NCI-H1048 (cell line): ENCODE measurements at regions not wholly inside any gene's neighbourhood (a gene's known extent, or its start where the extent isn't known, plus 50 kb on each side); places are given as distances from the start of the nearest gene placed in this dataset.
"Not testable (repeated sequence)": the region's sequence is repeated elsewhere in the genome, so short reads cannot be mapped to it uniquely, and the experiment has no call there.

Experiments used
- DNase-seq: peaks from one replicate; lab custom pipeline; 2025; lab: John Stamatoyannopoulos, UW

- DNase-seq, result no peak
These were observed 593.0 kb downstream of the UQCRFS1 start for GRCh38 chr19:28619816-28620429.

GRCh38 chr19:28618504-28618903, 594.4 kb downstream of the UQCRFS1 start:
- no peak for DNase-seq

- no peak for DNase-seq
These were observed 597.0 kb downstream of the UQCRFS1 start for GRCh38 chr19:28615966-28616365.

DNA sequence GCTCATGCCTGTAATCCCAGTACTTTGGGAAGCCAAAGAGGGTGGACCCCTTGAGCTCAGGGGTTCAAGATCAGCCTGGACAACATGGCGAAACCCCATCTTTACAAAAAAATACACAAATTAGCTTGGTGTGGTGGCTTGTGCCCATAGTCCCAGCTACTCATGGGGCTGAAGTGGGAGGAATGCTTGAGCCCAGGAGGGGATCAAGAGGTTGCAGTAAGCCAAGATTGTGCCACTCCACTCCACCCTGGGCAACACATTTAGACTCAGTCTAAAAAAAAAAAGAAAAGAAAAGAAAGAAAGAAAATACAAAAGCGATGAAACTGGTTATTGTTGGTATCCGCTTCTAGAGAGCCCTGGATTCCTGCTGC, 597.4 kb downstream of the UQCRFS1 start:
- no peak for DNase-seq

- DNase-seq, result no peak
These were observed 598.1 kb downstream of the UQCRFS1 start for GRCh38 chr19:28614634-28615545.

GRCh38 chr19:28612275-28612769, 600.6 kb downstream of the UQCRFS1 start:
- no peak for DNase-seq

DNA sequence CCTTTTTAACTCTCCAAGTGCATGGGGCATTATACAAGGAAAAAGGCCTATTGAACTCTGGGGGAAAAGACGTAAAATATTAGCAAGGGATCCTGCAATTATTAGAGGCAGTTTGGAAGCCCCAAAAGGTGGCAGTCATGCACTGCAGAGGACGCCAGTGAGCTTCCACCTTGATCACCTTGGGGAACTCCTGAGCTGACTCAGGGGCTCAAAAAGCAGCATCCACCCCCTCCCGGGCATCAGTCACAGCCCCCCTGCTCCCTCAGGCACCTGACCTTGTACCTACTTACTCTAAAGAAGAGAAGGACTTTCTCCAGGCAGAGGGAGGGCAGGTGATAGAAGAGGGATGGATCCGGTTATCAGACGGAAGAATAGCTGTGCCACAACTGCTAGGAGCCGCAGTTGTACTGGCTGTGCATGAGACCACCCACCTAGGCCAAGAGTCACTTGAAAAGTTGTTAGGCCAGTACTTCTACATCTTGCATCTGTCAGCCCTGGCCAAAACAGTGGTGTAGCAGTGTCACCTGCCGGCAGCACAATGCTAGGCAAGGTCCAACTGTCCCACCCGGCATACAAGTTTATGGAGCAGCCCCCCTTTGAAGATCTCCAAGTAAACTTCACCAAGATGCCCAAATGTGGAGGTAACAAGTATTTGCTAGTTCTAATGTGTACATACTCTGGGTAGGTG, 601.6 kb downstream of the UQCRFS1 start:
- not testable (repeated sequence) for DNase-seq

GRCh38 chr19:28610731-28611130, 602.2 kb downstream of the UQCRFS1 start:
- no peak for DNase-seq

DNA sequence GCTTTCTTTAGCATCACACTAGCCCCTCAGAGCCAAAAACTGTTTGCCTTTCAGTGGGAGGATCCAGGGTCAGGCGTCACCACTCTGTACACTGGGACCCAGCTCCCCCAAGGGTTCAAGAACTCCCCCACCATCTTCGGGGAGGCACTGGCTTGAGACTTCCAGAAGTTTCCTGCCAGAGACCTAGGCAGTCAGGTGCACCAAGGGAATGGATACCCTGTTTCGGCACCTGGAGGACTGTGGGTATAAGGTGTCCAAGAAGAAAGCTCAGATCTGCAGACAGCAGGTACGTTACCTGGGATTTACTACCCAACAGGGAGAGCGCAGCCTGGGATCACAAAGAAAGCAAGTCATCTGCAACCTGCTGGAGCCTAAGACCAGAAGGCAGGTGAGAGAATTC, 603.0 kb downstream of the UQCRFS1 start:
- no peak for DNase-seq

GRCh38 chr19:28609091-28609755, 603.7 kb downstream of the UQCRFS1 start:
- no peak for DNase-seq

DNA sequence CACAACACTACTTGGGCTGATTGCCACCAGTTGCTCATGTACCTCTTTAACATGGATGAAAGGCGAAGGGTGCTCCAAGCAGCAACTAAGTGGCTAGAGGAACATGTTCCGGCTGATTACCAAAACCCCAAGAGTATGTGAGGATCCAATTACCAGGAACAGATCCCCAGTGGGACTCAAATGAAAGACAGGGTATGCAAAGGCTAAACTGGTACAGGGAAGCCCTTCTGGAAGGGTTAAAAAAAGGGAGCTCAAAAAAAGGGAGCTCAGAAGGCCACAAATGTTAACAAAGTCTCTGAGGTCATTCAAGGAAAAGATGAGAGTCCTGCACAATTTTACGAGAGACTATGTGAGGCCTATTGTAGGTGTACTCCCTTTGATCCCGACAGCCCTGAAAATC, 604.7 kb downstream of the UQCRFS1 start:
- DNase-seq, result no peak

- no peak for DNase-seq
These were observed 605.8 kb downstream of the UQCRFS1 start for GRCh38 chr19:28607066-28607583.

GRCh38 chr19:28606269-28607032, 606.5 kb downstream of the UQCRFS1 start:
- DNase-seq, result no peak

DNA sequence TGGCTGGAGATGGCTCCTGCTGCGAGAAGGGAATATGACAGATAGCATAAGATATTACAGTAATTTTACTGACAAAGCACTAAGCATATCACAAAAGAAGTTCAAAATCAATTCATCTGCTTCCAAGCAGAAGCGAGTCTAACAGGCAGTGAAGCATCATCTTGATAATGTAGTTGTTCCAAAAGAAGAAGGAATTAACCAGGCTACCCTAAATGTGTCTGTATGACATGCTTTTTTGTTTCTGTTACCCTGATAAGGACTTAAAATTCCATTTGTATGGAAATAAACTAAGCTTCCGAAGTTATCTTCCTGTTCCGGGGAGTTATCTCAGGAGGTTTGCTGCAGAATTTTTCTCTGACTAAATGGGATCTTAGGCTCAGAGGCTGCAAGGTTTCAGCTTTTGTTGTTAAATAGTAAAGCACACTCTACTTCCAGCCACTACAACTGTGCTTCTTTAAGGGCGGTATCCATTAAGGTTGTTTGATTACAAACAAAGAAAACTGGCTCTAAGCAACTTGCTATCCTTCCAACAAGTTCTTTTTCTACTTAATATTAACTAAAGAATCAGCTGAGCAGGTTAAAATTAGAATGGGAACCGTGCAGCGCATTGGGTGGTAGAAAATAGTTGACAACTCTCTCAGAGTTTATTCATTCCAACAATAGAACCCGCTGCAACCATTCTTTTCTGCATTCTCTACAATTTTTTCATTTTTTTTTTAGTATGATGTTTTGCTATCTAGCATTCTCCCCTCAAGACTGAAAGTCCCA, 607.3 kb downstream of the UQCRFS1 start:
- DNase-seq, result no peak

DNA sequence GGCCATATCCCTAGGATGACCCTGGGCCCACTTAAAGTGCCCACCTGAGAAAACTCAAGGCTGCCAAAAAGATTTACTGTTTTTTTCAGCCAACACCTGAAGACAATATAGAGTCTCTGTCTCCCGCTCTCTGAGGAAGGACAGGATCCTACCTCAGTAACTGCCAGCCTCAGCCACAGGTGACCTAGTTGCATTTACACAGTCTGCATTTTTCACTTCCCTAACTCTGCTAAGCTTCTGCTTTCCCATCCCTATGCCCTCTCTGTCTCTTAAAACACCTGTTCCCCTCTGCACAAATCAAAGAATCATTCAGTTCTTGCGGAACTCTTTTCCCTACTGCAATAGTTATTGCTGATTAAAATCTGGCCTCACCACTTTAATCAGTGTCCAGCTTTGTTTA, 609.5 kb downstream of the UQCRFS1 start:
- no peak for DNase-seq

GRCh38 chr19:28602675-28603298, 610.2 kb downstream of the UQCRFS1 start:
- DNase-seq, result no peak

DNA sequence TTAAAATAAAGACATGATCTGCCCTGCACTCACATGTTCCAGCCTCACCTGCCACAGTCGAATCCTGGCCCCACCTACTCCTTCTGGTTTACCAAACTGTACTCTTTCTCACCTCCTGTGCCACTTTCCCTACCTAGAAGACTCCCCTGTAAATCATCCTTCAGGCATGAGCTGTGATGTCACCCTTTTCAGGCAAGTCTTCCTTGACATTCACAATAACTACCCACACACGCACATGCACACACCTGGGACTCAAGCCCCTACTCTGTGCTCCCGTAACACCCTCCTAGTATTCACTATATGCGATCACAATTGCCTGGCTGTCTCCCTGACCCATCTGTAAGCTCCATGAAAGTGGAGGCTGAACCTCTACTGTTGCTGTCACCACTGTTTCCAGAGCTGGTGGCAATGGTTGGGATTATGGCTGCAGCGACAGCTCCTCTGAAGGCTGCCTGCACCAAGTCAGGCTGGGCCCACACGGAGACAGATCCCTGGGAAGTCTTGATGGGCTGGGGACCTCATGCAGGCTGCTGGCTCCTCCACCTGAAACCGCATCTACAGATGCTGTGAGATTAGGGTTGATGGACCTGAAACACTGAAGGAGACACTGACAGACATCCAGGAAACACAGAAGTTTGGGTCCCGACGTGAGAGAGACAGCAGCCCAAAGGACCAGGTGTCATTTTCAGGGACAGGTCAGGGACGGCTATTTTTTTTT, 611.1 kb downstream of the UQCRFS1 start:
- no peak for DNase-seq

DNA sequence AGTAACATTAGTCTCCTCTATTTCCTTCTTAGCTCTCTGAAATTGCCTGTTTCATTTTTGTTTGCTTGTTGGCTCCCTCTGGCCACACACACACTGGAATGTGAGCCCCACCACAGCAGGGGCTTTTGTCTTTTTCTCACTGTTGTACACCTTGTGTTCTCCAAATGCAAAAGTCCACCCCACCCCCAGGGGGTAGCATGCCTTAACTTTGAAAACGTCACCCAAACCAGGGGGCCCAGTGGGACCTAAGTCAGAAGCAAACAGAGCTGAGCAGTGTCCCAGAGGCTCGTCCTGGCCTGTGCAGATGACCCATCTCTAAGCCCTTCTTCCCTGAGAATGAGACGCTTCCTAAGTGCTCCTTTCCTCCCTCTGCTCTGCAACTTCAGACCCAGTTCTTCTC, 614.1 kb downstream of the UQCRFS1 start:
- DNase-seq, result no peak

DNA sequence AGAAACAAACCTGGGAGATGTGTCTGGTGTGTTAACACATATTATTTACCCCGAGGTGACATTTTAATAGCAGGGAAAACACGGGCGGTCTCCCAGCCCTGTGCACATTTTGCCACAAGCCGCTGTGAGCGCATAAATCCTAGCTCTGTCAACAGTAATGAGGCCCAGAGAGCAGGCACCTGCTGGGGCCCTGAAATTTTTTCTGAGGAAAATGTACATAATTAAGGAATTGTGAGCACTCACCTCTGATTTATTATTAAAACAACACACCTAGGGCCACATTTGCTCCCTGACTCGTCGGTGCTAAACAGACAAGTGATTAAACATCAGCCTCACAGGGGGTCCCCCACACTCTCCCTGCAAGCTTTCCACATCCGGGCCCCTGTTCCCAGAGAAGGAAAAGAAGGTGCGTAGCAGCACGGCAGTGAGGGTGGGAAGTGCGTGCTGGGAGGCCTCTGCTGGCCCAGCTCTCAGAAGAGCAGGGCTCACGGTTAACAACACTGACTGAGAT, 616.3 kb downstream of the UQCRFS1 start:
- no peak for DNase-seq
